Transverse colon (tissue), 3 donors: ENCODE measurements at regions not wholly inside any gene's neighbourhood (a gene's known extent, or its start where the extent isn't known, plus 50 kb on each side); places are given as distances from the start of the nearest gene placed in this dataset.

Experiments used
- POLR2A ChIP-seq: fragments of 450-650 bp; IDR thresholded peaks from one replicate; pipeline ENCODE4 v1.6.1; 2016; ENCODE audit warnings: antibody characterized with exemption, mild to moderate bottlenecking, moderate library complexity
- TF ChIP-seq, protein P1 (sequence below), 5 experiments: fragments of 200-600 bp in 3 of 5; fragments of 450-650 bp in 2 of 5; sonication (generic) in 3 of 5; IDR thresholded peaks; 1 replicate in 2 of 5; 2 replicates in 3 of 5; pipeline ENCODE4 v1.5.1; 2016 to 2017; ENCODE audit warnings: antibody characterized with exemption in 5 of 5, inconsistent platforms in 3 of 5, mild to moderate bottlenecking in 2 of 5, moderate library complexity in 1 of 5

DNA sequence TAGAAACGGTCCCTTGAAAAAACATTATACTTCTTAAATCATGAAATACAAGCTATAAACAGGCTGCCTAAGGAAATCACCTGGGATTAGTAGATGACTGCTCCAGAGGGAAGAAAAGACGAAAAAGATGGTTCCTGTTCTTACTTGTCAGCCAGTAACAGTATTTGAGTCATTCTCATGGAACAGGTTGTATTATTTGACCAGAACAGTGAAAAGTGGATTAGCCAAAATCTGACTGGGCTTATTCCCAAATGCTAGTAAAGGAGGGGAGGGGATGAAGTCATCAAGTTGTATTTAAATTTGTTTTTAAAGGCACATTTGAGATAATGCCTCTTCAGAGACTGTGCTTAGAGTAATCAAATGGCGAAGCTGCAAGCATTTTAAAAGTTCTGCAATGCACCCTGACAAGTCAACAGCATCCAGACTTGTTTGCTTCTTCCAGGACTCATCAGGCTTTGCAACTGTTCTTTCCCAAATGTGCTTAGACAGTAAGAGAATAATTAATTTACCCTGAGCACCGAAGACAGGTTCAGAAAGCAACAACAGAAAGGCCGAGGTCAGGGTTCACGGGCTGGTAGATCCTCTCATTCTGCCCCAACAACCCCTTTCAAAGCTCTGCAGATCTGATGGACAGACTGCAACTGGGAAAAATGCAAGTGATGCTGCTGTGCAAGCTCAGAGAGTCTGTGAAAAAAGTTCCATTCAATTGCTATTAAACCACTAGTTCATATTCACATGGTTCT is 800.6 kb downstream of the KCTD16 start:
- TF ChIP-seq, protein P1, sequence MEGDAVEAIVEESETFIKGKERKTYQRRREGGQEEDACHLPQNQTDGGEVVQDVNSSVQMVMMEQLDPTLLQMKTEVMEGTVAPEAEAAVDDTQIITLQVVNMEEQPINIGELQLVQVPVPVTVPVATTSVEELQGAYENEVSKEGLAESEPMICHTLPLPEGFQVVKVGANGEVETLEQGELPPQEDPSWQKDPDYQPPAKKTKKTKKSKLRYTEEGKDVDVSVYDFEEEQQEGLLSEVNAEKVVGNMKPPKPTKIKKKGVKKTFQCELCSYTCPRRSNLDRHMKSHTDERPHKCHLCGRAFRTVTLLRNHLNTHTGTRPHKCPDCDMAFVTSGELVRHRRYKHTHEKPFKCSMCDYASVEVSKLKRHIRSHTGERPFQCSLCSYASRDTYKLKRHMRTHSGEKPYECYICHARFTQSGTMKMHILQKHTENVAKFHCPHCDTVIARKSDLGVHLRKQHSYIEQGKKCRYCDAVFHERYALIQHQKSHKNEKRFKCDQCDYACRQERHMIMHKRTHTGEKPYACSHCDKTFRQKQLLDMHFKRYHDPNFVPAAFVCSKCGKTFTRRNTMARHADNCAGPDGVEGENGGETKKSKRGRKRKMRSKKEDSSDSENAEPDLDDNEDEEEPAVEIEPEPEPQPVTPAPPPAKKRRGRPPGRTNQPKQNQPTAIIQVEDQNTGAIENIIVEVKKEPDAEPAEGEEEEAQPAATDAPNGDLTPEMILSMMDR (IDR thresholded peaks at IDR 0.05), result no peak
- TF ChIP-seq POLR2A, result no peak
